Keratinocyte (primary cell): ENCODE measurements at regions not wholly inside any gene's neighbourhood (a gene's known extent, or its start where the extent isn't known, plus 50 kb on each side); places are given as distances from the start of the nearest gene placed in this dataset.

Experiments used
- DNase-seq: peaks from one replicate; pipeline ENCODE4 v3.0.0-alpha.2; 2011; ENCODE audit warnings: low read depth, missing footprints, low spot score
- FAIRE-seq: peaks from 2 replicates; lab custom pipeline; 2011; peaks lifted over from hg19 to GRCh38; lab: Jason Lieb, UNC
- H2AFZ ChIP-seq: 2 replicates; pipeline ENCODE4 v1.6.0; 2012; ENCODE audit warnings: low read length, control low read depth, inconsistent platforms; ENCODE audit not compliant: control insufficient read depth
- H3K27ac ChIP-seq: 2 replicates; pipeline ENCODE4 v1.5.1; 2011; ENCODE audit warnings: low read length; ENCODE audit not compliant: control insufficient read depth, insufficient read depth
- H3K27me3 ChIP-seq: 3 replicates; pipeline ENCODE4 v1.6.0; 2011; ENCODE audit warnings: low read length; ENCODE audit not compliant: control insufficient read depth, insufficient read depth; ENCODE audit errors: extremely low read depth
- H3K36me3 ChIP-seq, 2 experiments: 2 replicates in 1 of 2; 3 replicates in 1 of 2; pipeline ENCODE4 v1.5.1; 2011; ENCODE audit warnings: low read length in 2 of 2, mild to moderate bottlenecking in 1 of 2; ENCODE audit not compliant: control insufficient read depth in 2 of 2, insufficient read depth in 2 of 2; ENCODE audit errors: extremely low read depth in 1 of 2
- H3K4me1 ChIP-seq: 3 replicates; pipeline ENCODE4 v1.5.1; 2011; ENCODE audit warnings: low read length; ENCODE audit not compliant: control insufficient read depth, insufficient read depth; ENCODE audit errors: extremely low read depth
- H3K4me2 ChIP-seq: 3 replicates; pipeline ENCODE4 v1.6.0; 2011; ENCODE audit warnings: low read depth, low read length; ENCODE audit not compliant: control insufficient read depth, insufficient read depth; ENCODE audit errors: extremely low read depth
- H3K4me3 ChIP-seq, 3 experiments: fragments of 200-600 bp in 1 of 3; sonication (generic) in 1 of 3; 2 replicates in 2 of 3; 3 replicates in 1 of 3; pipeline ENCODE4 v1.5.1; 2011 to 2016; ENCODE audit warnings: low read length in 3 of 3, mild to moderate bottlenecking in 3 of 3, control low read depth in 2 of 3, inconsistent platforms in 1 of 3, low read depth in 1 of 3, mixed read lengths in 1 of 3, mixed run types in 1 of 3, moderate library complexity in 1 of 3; ENCODE audit not compliant: control insufficient read depth in 2 of 3, insufficient read depth in 2 of 3; ENCODE audit errors: extremely low read depth in 1 of 3
- H3K79me2 ChIP-seq: 2 replicates; pipeline ENCODE4 v1.6.0; 2012; ENCODE audit warnings: low read length; ENCODE audit not compliant: control insufficient read depth, insufficient read depth
- H3K9ac ChIP-seq: 3 replicates; pipeline ENCODE4 v1.6.0; 2011; ENCODE audit warnings: low read length; ENCODE audit not compliant: control insufficient read depth, insufficient read depth; ENCODE audit errors: extremely low read depth
- H3K9me1 ChIP-seq: 3 replicates; pipeline ENCODE4 v1.6.0; 2011; ENCODE audit warnings: low read length; ENCODE audit not compliant: control insufficient read depth, insufficient read depth; ENCODE audit errors: extremely low read depth
- H3K9me3 ChIP-seq: 2 replicates; pipeline ENCODE4 v1.5.1; 2012; ENCODE audit warnings: low read depth, low read length; ENCODE audit not compliant: control insufficient read depth
- H4K20me1 ChIP-seq: 3 replicates; pipeline ENCODE4 v1.6.0; 2011; ENCODE audit warnings: low read length; ENCODE audit not compliant: control insufficient read depth, insufficient read depth; ENCODE audit errors: extremely low read depth
- CTCF ChIP-seq, 3 experiments: IDR thresholded peaks in 1 of 3; conservative IDR thresholded peaks in 1 of 3; optimal IDR thresholded peaks in 1 of 3; 2 replicates in 2 of 3; 3 replicates in 1 of 3; pipeline versions ENCODE3 to v1.5.1; 2011; ENCODE audit warnings: low read length in 3 of 3, mild to moderate bottlenecking in 3 of 3, moderate library complexity in 2 of 3, control low read depth in 1 of 3, inconsistent platforms in 1 of 3; ENCODE audit not compliant: insufficient read depth in 2 of 3; ENCODE audit errors: extremely low read depth in 1 of 3
- EZH2 ChIP-seq: IDR thresholded peaks from one replicate; pipeline ENCODE4 v1.6.1; 2012; ENCODE audit warnings: inconsistent platforms, mild to moderate bottlenecking, low read length, moderate library complexity
- dilution Hi-C: fragments of 300-500 bp; cut with MboI; formaldehyde crosslinking; loops from one replicate; pipeline ENCODE4 v1.7.0; 2020; ENCODE audit warnings: low sequenced_read_pairs; ENCODE audit not compliant: extremely low pct_ligation_motif_present

- H3K4me2 ChIP-seq = no peak overlapping the region
- no peaks in the 10 kb centered on the region for H3K79me2 ChIP-seq
- no peaks in the 10 kb centered on the region for H3K4me1 ChIP-seq
- no peaks in the 10 kb centered on the region for H4K20me1 ChIP-seq
- no peaks in the 10 kb centered on the region for H3K36me3 ChIP-seq
- H3K9me3 ChIP-seq = peaks cover 2% of the 10 kb centered on the region
- dilution Hi-C loops = no loop called here
- no peak overlapping the region for H3K9ac ChIP-seq
- DNase-seq (no peak), FAIRE-seq (no peak)
- no peaks in the 10 kb centered on the region for H3K9me1 ChIP-seq
- no peak for TF ChIP-seq CTCF (optimal IDR thresholded peaks at IDR 0.05 in 1 of 3, IDR thresholded peaks at IDR 0.05 in 1 of 3, conservative IDR thresholded peaks at IDR 0.05 in 1 of 3; ENCODE audit: extremely low read depth in 1 of 3, insufficient read depth in 2 of 3, low read length in 3 of 3)
- TF ChIP-seq EZH2 = no peak
- H3K27me3 ChIP-seq = no peaks in the 10 kb centered on the region
- H3K27ac ChIP-seq = no peak overlapping the region
- no peak overlapping the region for H3K4me3 ChIP-seq
- H2AFZ ChIP-seq = no peak overlapping the region
These were observed 270.0 kb upstream of the ZFP64 start for GRCh38 chr20:52461582-52461981.

GRCh38 chr20:52459150-52459549 lies 267.6 kb upstream of the ZFP64 start:
- H2AFZ ChIP-seq = no peak overlapping the region
- H3K36me3 ChIP-seq = no peaks in the 10 kb centered on the region
- H3K27ac ChIP-seq = no peak overlapping the region
- no peak overlapping the region for H3K4me3 ChIP-seq
- H3K79me2 ChIP-seq = no peaks in the 10 kb centered on the region
- dilution Hi-C loops = no loop called here
- H3K9ac ChIP-seq = no peak overlapping the region
- no peaks in the 10 kb centered on the region for H3K9me1 ChIP-seq
- TF ChIP-seq CTCF (optimal IDR thresholded peaks at IDR 0.05 in 1 of 3, IDR thresholded peaks at IDR 0.05 in 1 of 3, conservative IDR thresholded peaks at IDR 0.05 in 1 of 3; ENCODE audit: extremely low read depth in 1 of 3, insufficient read depth in 2 of 3, low read length in 3 of 3) = no peak
- TF ChIP-seq EZH2 = no peak
- no peaks in the 10 kb centered on the region for H3K27me3 ChIP-seq
- no peaks in the 10 kb centered on the region for H4K20me1 ChIP-seq
- H3K9me3 ChIP-seq = no peaks in the 10 kb centered on the region
- H3K4me2 ChIP-seq = no peak overlapping the region
- H3K4me1 ChIP-seq = no peaks in the 10 kb centered on the region
- no peak for DNase-seq
- FAIRE-seq = no peak
